T47D (cell line): ENCODE measurements at regions not wholly inside any gene's neighbourhood (a gene's known extent, or its start where the extent isn't known, plus 50 kb on each side); places are given as distances from the start of the nearest gene placed in this dataset.

Source experiments
- DNase-seq, 2 experiments: peaks; one replicate each; pipeline versions ENCODE4 v3.0.0 to v3.0.0-alpha.2; 2011 to 2012; ENCODE audit warnings: low read depth in 1 of 2, low spot score in 1 of 2
- JUND ChIP-seq: IDR thresholded peaks from 2 replicates; pipeline ENCODE4 v1.6.1; 2012; ENCODE audit warnings: low read depth
- in situ Hi-C: cut with HindIII; loops from 2 replicates; pipeline ENCODE4 v1.10.0; 2016; ENCODE audit warnings: low sequenced_read_pairs, low pct_unique_long_range_greater_than_20kb

- DNase-seq = no peak
- in situ Hi-C loops = no loop called here
- TF ChIP-seq JUND = no peak
These were observed 122.9 kb upstream of the SOX11 start for GRCh38 chr2:5569256-5569655.

DNA sequence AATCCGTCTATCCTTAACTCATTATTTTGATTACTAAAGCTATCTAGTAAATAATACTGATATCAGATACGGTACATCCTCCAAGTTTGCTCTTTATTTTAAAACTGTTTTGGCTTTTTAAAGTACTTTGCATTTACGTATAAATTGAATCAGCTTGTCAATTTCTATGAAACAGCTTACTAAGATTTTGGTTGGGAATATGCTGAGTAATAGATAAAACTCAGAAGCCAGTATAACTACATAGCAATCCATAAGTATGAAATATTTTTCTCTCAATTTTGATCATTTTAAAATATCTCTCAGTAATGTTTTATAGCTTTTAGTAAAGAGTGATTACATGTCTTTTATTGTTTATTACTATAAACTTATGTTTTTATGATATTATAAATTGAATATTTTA is 116.2 kb upstream of the SOX11 start:
- TF ChIP-seq JUND = no peak
- in situ Hi-C loops = no loop called here
- no peak for DNase-seq

- no peak for TF ChIP-seq JUND
- no peak for DNase-seq
- in situ Hi-C loops = no loop called here
These were observed 104.4 kb upstream of the SOX11 start for GRCh38 chr2:5587766-5588165.

- in situ Hi-C loops = no loop called here
- no peak for DNase-seq
- TF ChIP-seq JUND = no peak
These were observed 103.6 kb upstream of the SOX11 start for GRCh38 chr2:5588601-5589000.

GRCh38 chr2:5589183-5589582 is 103.0 kb upstream of the SOX11 start:
- in situ Hi-C loops = no loop called here
- no peak for DNase-seq
- TF ChIP-seq JUND = no peak

- DNase-seq = no peak
- TF ChIP-seq JUND = no peak
- in situ Hi-C loops = no loop called here
These were observed 101.3 kb upstream of the SOX11 start for GRCh38 chr2:5590886-5591285.

GRCh38 chr2:5592916-5593315 is 99.3 kb upstream of the SOX11 start:
- in situ Hi-C loops = no loop called here
- DNase-seq = no peak
- no peak for TF ChIP-seq JUND

GRCh38 chr2:5594249-5594695 is 97.9 kb upstream of the SOX11 start:
- TF ChIP-seq JUND = no peak
- no peak for DNase-seq
- in situ Hi-C loops = no loop called here

DNA sequence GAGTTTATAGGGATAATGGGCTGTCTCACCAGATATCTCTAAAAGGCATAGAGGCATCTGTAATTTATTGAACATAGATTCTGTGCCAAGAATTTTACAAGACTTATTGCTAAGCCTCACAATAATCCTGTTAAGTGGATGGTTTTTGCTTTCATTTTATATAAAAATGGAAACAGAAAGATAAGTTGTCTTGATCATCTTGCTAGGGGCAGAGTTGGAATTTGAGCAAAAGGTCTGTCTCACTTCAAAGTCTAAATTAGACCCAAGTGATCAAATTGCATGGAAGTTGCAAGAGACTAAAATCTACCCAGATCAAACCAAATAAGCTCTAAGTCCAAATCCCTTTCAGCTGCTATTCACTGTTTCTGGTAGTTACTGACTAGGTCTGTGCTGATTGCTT is 95.3 kb upstream of the SOX11 start:
- no peak for DNase-seq
- in situ Hi-C loops = no loop called here
- no peak for TF ChIP-seq JUND

- in situ Hi-C loops = no loop called here
- TF ChIP-seq JUND = no peak
- DNase-seq = no peak
These were observed 94.0 kb upstream of the SOX11 start for GRCh38 chr2:5598156-5598555.

- DNase-seq = no peak
- TF ChIP-seq JUND = no peak
- in situ Hi-C loops = no loop called here
These were observed 83.0 kb upstream of the SOX11 start for GRCh38 chr2:5609201-5609600.

- no peak for TF ChIP-seq JUND
- no peak for DNase-seq
- in situ Hi-C loops = no loop called here
These were observed 79.5 kb upstream of the SOX11 start for GRCh38 chr2:5612666-5613065.

GRCh38 chr2:5616019-5616418 is 76.2 kb upstream of the SOX11 start:
- no peak for DNase-seq
- in situ Hi-C loops = no loop called here
- TF ChIP-seq JUND = no peak

GRCh38 chr2:5617358-5617757 is 74.8 kb upstream of the SOX11 start:
- in situ Hi-C loops = no loop called here
- no peak for DNase-seq
- TF ChIP-seq JUND = no peak
